ENCODE measurements at regions not wholly inside any gene's neighbourhood (a gene's known extent, or its start where the extent isn't known, plus 50 kb on each side); places are given as distances from the start of the nearest gene placed in this dataset.

DNA sequence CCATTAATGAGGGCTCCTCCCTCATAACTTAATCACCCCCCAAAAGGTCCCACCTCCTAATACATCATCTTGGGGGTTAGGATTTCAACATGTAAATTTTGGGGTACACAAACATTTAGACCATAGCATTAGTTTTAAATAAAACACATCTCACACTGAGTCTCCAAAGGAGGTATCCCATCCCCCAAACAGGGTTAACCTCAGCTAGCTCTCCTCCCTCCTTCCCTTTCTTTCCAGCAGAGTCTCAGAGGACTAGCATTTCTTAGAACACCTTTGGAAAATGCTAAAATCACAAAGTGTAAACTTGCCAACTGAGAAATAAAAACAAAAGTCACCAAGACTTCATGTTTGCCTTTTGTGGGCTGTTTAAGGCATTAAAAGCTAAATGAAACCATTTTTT is 51.2 kb upstream of the FOXB1 start:
- TF ChIP-seq, protein P1, sequence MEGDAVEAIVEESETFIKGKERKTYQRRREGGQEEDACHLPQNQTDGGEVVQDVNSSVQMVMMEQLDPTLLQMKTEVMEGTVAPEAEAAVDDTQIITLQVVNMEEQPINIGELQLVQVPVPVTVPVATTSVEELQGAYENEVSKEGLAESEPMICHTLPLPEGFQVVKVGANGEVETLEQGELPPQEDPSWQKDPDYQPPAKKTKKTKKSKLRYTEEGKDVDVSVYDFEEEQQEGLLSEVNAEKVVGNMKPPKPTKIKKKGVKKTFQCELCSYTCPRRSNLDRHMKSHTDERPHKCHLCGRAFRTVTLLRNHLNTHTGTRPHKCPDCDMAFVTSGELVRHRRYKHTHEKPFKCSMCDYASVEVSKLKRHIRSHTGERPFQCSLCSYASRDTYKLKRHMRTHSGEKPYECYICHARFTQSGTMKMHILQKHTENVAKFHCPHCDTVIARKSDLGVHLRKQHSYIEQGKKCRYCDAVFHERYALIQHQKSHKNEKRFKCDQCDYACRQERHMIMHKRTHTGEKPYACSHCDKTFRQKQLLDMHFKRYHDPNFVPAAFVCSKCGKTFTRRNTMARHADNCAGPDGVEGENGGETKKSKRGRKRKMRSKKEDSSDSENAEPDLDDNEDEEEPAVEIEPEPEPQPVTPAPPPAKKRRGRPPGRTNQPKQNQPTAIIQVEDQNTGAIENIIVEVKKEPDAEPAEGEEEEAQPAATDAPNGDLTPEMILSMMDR (IDR thresholded peaks at IDR 0.05; ENCODE audit: low read depth, low read length, poor library complexity, severe bottlenecking) = no peak
- no peak for TF ChIP-seq EZH2phosphoT487 (IDR thresholded peaks at IDR 0.05; ENCODE audit: borderline replicate concordance, low read length)

Data from DOHH2 (cell line).